IMR-90 (cell line): ENCODE measurements at regions not wholly inside any gene's neighbourhood (a gene's known extent, or its start where the extent isn't known, plus 50 kb on each side); places are given as distances from the start of the nearest gene placed in this dataset.

Source experiments
- ATAC-seq: fragments of 200-7000 bp; cut with Tn5 transposase; 2 replicates; pipeline ENCODE4 v1.9.1; 2020; ENCODE audit warnings: low read depth, mild to moderate bottlenecking, moderate library complexity
- BruUV-seq: library from RNA; stranded (reverse); fragments of 400-500 nt; replicated peaks from 2 replicates; lab custom pipeline; 2021; lab: Mats Ljungman, UMichigan
- CTCF ChIA-PET: fragments of 300-600 bp; formaldehyde crosslinking; extraction: SDS; loops from one replicate; lab custom pipeline; 2021; ENCODE audit warnings: antibody characterized with exemption; lab: Yijun Ruan, JAX
- POLR2A ChIA-PET: fragments of 300-600 bp; sonication (Branson Sonifier 250); formaldehyde crosslinking; loops from one replicate; lab custom pipeline; 2022; ENCODE audit warnings: antibody characterized with exemption; ENCODE audit not compliant: unreplicated experiment; lab: Charles Lee
- DNase-seq: peaks from one replicate; pipeline ENCODE4 v3.0.0; 2013
- H2AFZ ChIP-seq: replicated peaks from 2 replicates; pipeline ENCODE3; 2013; ENCODE audit warnings: low read length, mild to moderate bottlenecking; ENCODE audit not compliant: poor library complexity
- H2AK5ac ChIP-seq: 2 replicates; pipeline ENCODE4 v1.6.1; 2013; ENCODE audit warnings: low read depth, low read length, inconsistent platforms
- H2AK9ac ChIP-seq: replicated peaks from 2 replicates; pipeline ENCODE3; 2013; ENCODE audit warnings: mild to moderate bottlenecking, low read depth, low read length, moderate library complexity; ENCODE audit not compliant: poor library complexity
- H2BK120ac ChIP-seq: 2 replicates; pipeline ENCODE4 v1.6.1; 2013; ENCODE audit warnings: low read depth, low read length, inconsistent platforms
- H2BK15ac ChIP-seq: 3 replicates; pipeline ENCODE4 v1.6.1; 2013; ENCODE audit warnings: low read depth, low read length, inconsistent platforms
- H2BK20ac ChIP-seq: 2 replicates; pipeline ENCODE4 v1.6.1; 2013; ENCODE audit warnings: low read depth, mild to moderate bottlenecking, inconsistent platforms, low read length, moderate library complexity
- H2BK5ac ChIP-seq: 2 replicates; pipeline ENCODE4 v1.6.1; 2013; ENCODE audit warnings: mild to moderate bottlenecking, low read depth, low read length, inconsistent platforms; ENCODE audit not compliant: poor library complexity, severe bottlenecking
- H3K14ac ChIP-seq: replicated peaks from 2 replicates; pipeline ENCODE4 v1.6.1; 2013; ENCODE audit warnings: low read depth, low read length, inconsistent platforms
- H3K18ac ChIP-seq: 2 replicates; pipeline ENCODE4 v1.6.1; 2013; ENCODE audit warnings: low read depth, low read length, control low read depth
- H3K23ac ChIP-seq: 2 replicates; pipeline ENCODE4 v1.6.1; 2013; ENCODE audit warnings: low read depth, low read length, inconsistent platforms
- H3K27ac ChIP-seq: 2 replicates; pipeline ENCODE4 v1.5.1; 2013; ENCODE audit warnings: mild to moderate bottlenecking, control low read depth, low read length; ENCODE audit not compliant: insufficient read depth
- H3K27me3 ChIP-seq: 2 replicates; pipeline ENCODE4 v1.6.1; 2013; ENCODE audit warnings: low read length; ENCODE audit not compliant: control insufficient read depth, insufficient read depth
- H3K36me3 ChIP-seq: 2 replicates; pipeline ENCODE4 v1.6.1; 2013; ENCODE audit warnings: low read length, mixed read lengths; ENCODE audit not compliant: control insufficient read depth, insufficient read depth
- H3K4ac ChIP-seq: 2 replicates; pipeline ENCODE4 v1.6.1; 2013; ENCODE audit warnings: low read depth, low read length, inconsistent platforms
- H3K4me1 ChIP-seq: 2 replicates; pipeline ENCODE4 v1.6.1; 2013; ENCODE audit warnings: low read length, mixed read lengths; ENCODE audit not compliant: control insufficient read depth, insufficient read depth
- H3K4me2 ChIP-seq: 2 replicates; pipeline ENCODE4 v1.6.1; 2013; ENCODE audit warnings: low read depth, mild to moderate bottlenecking, control low read depth, low read length, moderate library complexity
- H3K4me3 ChIP-seq: 2 replicates; pipeline ENCODE4 v1.5.1; 2013; ENCODE audit warnings: low read depth, mild to moderate bottlenecking, control low read depth, low read length, moderate library complexity; ENCODE audit not compliant: insufficient read depth
- H3K56ac ChIP-seq: 2 replicates; pipeline ENCODE4 v1.6.1; 2013; ENCODE audit warnings: low read length, inconsistent platforms; ENCODE audit not compliant: insufficient read depth; ENCODE audit errors: extremely low read depth
- H3K79me1 ChIP-seq, 2 experiments: 2 replicates each; pipeline ENCODE4 v1.6.1; 2013; ENCODE audit warnings: low read length in 2 of 2, inconsistent platforms in 1 of 2, low read depth in 1 of 2
- H3K9ac ChIP-seq: 2 replicates; pipeline ENCODE4 v1.6.1; 2013; ENCODE audit warnings: low read depth, low read length, control low read depth
- H3K9me1 ChIP-seq: 2 replicates; pipeline ENCODE4 v1.6.1; 2013; ENCODE audit warnings: low read length, inconsistent platforms; ENCODE audit not compliant: insufficient read depth
- H3K9me3 ChIP-seq: 2 replicates; pipeline ENCODE4 v1.6.1; 2013; ENCODE audit warnings: low read length; ENCODE audit not compliant: control insufficient read depth, insufficient read depth
- H4K20me1 ChIP-seq: 2 replicates; pipeline ENCODE4 v1.6.1; 2013; ENCODE audit warnings: low read length, inconsistent platforms; ENCODE audit not compliant: insufficient read depth
- H4K5ac ChIP-seq: 2 replicates; pipeline ENCODE4 v1.6.1; 2013; ENCODE audit warnings: mild to moderate bottlenecking, low read depth, low read length, control low read depth
- H4K8ac ChIP-seq, 2 experiments: 2 replicates each; pipeline ENCODE4 v1.6.1; 2013; ENCODE audit warnings: low read depth in 2 of 2, low read length in 2 of 2, control low read depth in 1 of 2, inconsistent platforms in 1 of 2
- H4K91ac ChIP-seq: 2 replicates; pipeline ENCODE4 v1.6.1; 2013; ENCODE audit warnings: low read depth, low read length, inconsistent platforms; ENCODE audit not compliant: insufficient read depth
- BHLHE40 ChIP-seq: fragments of 150-350 bp; IDR thresholded peaks from 2 replicates; pipeline ENCODE4 v1.6.1; 2016; ENCODE audit warnings: mild to moderate bottlenecking, low read depth, low read length
- CHD1 ChIP-seq: IDR thresholded peaks from 2 replicates; pipeline ENCODE4 v1.6.1; 2012; ENCODE audit warnings: low read depth, low read length, improper control_type of control experiment
- FOS ChIP-seq: fragments of 150-350 bp; IDR thresholded peaks from 2 replicates; pipeline ENCODE4 v1.6.1; 2016; ENCODE audit warnings: low read depth, low read length
- MAFK ChIP-seq: IDR thresholded peaks from 2 replicates; pipeline ENCODE4 v1.6.1; 2012; ENCODE audit warnings: low read depth, low read length, improper control_type of control experiment
- MAZ ChIP-seq: IDR thresholded peaks from 2 replicates; pipeline ENCODE4 v1.6.1; 2012; ENCODE audit warnings: low read depth, mild to moderate bottlenecking, low read length, improper control_type of control experiment, moderate library complexity, borderline replicate concordance
- MXI1 ChIP-seq: IDR thresholded peaks from 2 replicates; pipeline ENCODE4 v1.6.1; 2012; ENCODE audit warnings: low read depth, mild to moderate bottlenecking, low read length, moderate library complexity, borderline replicate concordance
- NFE2L2 ChIP-seq: fragments of 150-350 bp; IDR thresholded peaks from 2 replicates; pipeline ENCODE4 v1.6.1; 2016; ENCODE audit warnings: low read depth, mild to moderate bottlenecking, low read length
- POLR2A ChIP-seq: IDR thresholded peaks from 2 replicates; pipeline ENCODE4 v1.6.1; 2012; ENCODE audit warnings: mild to moderate bottlenecking, low read depth, low read length
- RCOR1 ChIP-seq: IDR thresholded peaks from 2 replicates; pipeline ENCODE4 v1.6.1; 2012; ENCODE audit warnings: mild to moderate bottlenecking, low read length, improper control_type of control experiment; ENCODE audit not compliant: insufficient replicate concordance
- RFX5 ChIP-seq: IDR thresholded peaks from 2 replicates; pipeline ENCODE4 v1.8.0; 2012; ENCODE audit warnings: low read depth, mild to moderate bottlenecking, low read length, moderate library complexity
- SMC3 ChIP-seq: fragments of 150-350 bp; IDR thresholded peaks from 2 replicates; pipeline ENCODE4 v1.6.1; 2016; ENCODE audit warnings: low read depth, mild to moderate bottlenecking, antibody characterized with exemption, low read length, moderate library complexity
- USF2 ChIP-seq: fragments of 150-350 bp; IDR thresholded peaks from 2 replicates; pipeline ENCODE4 v1.6.1; 2017; ENCODE audit warnings: mild to moderate bottlenecking, antibody characterized with exemption, low read length, low read depth
- WGBS, 2 experiments: methylation state at CpG; one replicate each; pipeline versions ENCODE4 v1.1.5 to v1.1.7; 2013; ENCODE audit warnings: missing lambda C conversion rate in 2 of 2; ENCODE audit not compliant: insufficient read length in 1 of 2; ENCODE audit errors: extremely low coverage in 2 of 2; 5-methylcytosine and 5-hydroxymethylcytosine counted together
- dilution Hi-C: fragments of 300-500 bp; cut with HindIII; formaldehyde crosslinking; loops from one replicate; pipeline ENCODE4 v1.14.3; 2018; ENCODE audit warnings: low sequenced_read_pairs; ENCODE audit not compliant: unreplicated experiment
- in situ Hi-C: fragments of 300-500 bp; cut with MboI; formaldehyde crosslinking; loops from 3 replicates; pipeline ENCODE4 v1.14.3; 2019; ENCODE audit warnings: low sequenced_read_pairs, inconsistent platforms, mixed read lengths
- intact Hi-C: fragments of 100-400 bp; cut with micrococcal nuclease; formaldehyde crosslinking; loops from 2 replicates; pipeline ENCODE4 v1.10.0; 2022
- TF ChIP-seq, protein P1 (sequence below): conservative IDR thresholded peaks from 2 replicates; pipeline ENCODE4 v1.5.1; 2012; ENCODE audit warnings: mild to moderate bottlenecking, low read depth, low read length, improper control_type of control experiment

- H3K9me1 ChIP-seq, result no peaks in the 10 kb centered on the region
- H3K9me3 ChIP-seq, result no peaks in the 10 kb centered on the region
- no peaks in the 10 kb centered on the region for H3K36me3 ChIP-seq
- POLR2A ChIA-PET, result no interaction called here
- H3K56ac ChIP-seq, result no peak overlapping the region
- no peak overlapping the region for H3K18ac ChIP-seq
- no peak overlapping the region for H2BK120ac ChIP-seq
- TF ChIP-seq USF2 (no peak), RCOR1 (no peak), CHD1 (no peak), POLR2A (no peak), NFE2L2 (no peak), FOS (no peak), BHLHE40 (no peak), MAFK (no peak), MXI1 (no peak), SMC3 (no peak), RFX5 (no peak), MAZ (no peak)
- TF ChIP-seq, protein P1, sequence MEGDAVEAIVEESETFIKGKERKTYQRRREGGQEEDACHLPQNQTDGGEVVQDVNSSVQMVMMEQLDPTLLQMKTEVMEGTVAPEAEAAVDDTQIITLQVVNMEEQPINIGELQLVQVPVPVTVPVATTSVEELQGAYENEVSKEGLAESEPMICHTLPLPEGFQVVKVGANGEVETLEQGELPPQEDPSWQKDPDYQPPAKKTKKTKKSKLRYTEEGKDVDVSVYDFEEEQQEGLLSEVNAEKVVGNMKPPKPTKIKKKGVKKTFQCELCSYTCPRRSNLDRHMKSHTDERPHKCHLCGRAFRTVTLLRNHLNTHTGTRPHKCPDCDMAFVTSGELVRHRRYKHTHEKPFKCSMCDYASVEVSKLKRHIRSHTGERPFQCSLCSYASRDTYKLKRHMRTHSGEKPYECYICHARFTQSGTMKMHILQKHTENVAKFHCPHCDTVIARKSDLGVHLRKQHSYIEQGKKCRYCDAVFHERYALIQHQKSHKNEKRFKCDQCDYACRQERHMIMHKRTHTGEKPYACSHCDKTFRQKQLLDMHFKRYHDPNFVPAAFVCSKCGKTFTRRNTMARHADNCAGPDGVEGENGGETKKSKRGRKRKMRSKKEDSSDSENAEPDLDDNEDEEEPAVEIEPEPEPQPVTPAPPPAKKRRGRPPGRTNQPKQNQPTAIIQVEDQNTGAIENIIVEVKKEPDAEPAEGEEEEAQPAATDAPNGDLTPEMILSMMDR, result no peak
- intact Hi-C loops (no loop called here), dilution Hi-C loops (no loop called here), in situ Hi-C loops (no loop called here)
- no peak overlapping the region for H2BK20ac ChIP-seq
- no peak overlapping the region for H3K4ac ChIP-seq
- no peaks in the 10 kb centered on the region for H3K4me1 ChIP-seq
- H4K8ac ChIP-seq, result no peak overlapping the region
- no peak overlapping the region for H3K23ac ChIP-seq
- H2BK5ac ChIP-seq, result no peak overlapping the region
- no peak overlapping the region for H4K5ac ChIP-seq
- ATAC-seq (no peak), DNase-seq (no peak)
- H2BK15ac ChIP-seq, result no peak overlapping the region
- H3K27me3 ChIP-seq, result no peaks in the 10 kb centered on the region
- no peak overlapping the region for H2AK9ac ChIP-seq
- no peak overlapping the region for H3K14ac ChIP-seq
- H3K27ac ChIP-seq, result no peak overlapping the region
- H3K4me3 ChIP-seq, result no peak overlapping the region
- H3K9ac ChIP-seq, result no peak overlapping the region
- H2AFZ ChIP-seq, result no peak overlapping the region
- CTCF ChIA-PET, result no interaction called here
- no TSS peak for BruUV-seq
- H4K20me1 ChIP-seq, result no peaks in the 10 kb centered on the region
- H4K91ac ChIP-seq, result no peak overlapping the region
- no CpG with 5 or more reads among the region's 1 CpG for WGBS, 2 experiments
- no peak overlapping the region for H3K4me2 ChIP-seq
- H2AK5ac ChIP-seq, result no peak overlapping the region
- H3K79me1 ChIP-seq, result no peaks in the 10 kb centered on the region
These were observed 1695.0 kb upstream of the CELF4 start for GRCh38 chr18:39260565-39260964.
